Stimulated activated CD4-positive, alpha-beta T cell treated with anti-CD3 and anti-CD28 coated beads, Interleukin-15, amount 100 ng/mL, for 24 hours (primary cell): ENCODE measurements at regions not wholly inside any gene's neighbourhood (a gene's known extent, or its start where the extent isn't known, plus 50 kb on each side); places are given as distances from the start of the nearest gene placed in this dataset.
A peak's percentile ranks its signal among the peaks of the same experiment; 100 is the strongest.

Experiments used
- DNase-seq: peaks from one replicate; pipeline ENCODE4 v3.0.0-alpha.2; 2020

GRCh38 chr21:41689289-41689583 is 77.6 kb downstream of the RIPK4 start:
- DNase-seq: no peak

GRCh38 chr21:41687633-41688032 is 79.2 kb downstream of the RIPK4 start:
- DNase-seq: no peak

- DNase-seq: no peak
Observed at GRCh38 chr21:41686664-41687063, 80.2 kb downstream of the RIPK4 start.

- no peak for DNase-seq
Observed at GRCh38 chr21:41685511-41686149, 81.2 kb downstream of the RIPK4 start.

GRCh38 chr21:41684381-41685245 is 82.2 kb downstream of the RIPK4 start:
- DNase-seq: no peak

GRCh38 chr21:41683815-41684214 is 83.0 kb downstream of the RIPK4 start:
- no peak for DNase-seq

GRCh38 chr21:41682719-41683179 is 84.1 kb downstream of the RIPK4 start:
- no peak for DNase-seq

- no peak for DNase-seq
Observed at GRCh38 chr21:41681939-41682718, 84.7 kb downstream of the RIPK4 start.

GRCh38 chr21:41681348-41681801 is 85.5 kb downstream of the RIPK4 start:
- DNase-seq: no peak

GRCh38 chr21:41680444-41681347 is 86.2 kb downstream of the RIPK4 start:
- DNase-seq: no peak

- DNase-seq: peak; percentile 38
Observed at GRCh38 chr21:41678924-41679318, 87.9 kb downstream of the RIPK4 start.

- no peak for DNase-seq
Observed at GRCh38 chr21:41678016-41678923, 88.6 kb downstream of the RIPK4 start.

GRCh38 chr21:41677671-41678015 is 89.2 kb downstream of the RIPK4 start:
- DNase-seq: no peak

- no peak for DNase-seq
Observed at GRCh38 chr21:41676198-41676597, 90.7 kb downstream of the RIPK4 start.

- no peak for DNase-seq
Observed at GRCh38 chr21:41675574-41675973, 91.3 kb downstream of the RIPK4 start.

- no peak for DNase-seq
Observed at GRCh38 chr21:41674402-41674801, 92.5 kb downstream of the RIPK4 start.

- no peak for DNase-seq
Observed at GRCh38 chr21:41673596-41674335, 93.1 kb downstream of the RIPK4 start.

- DNase-seq: no peak
Observed at GRCh38 chr21:41673071-41673470, 93.8 kb downstream of the RIPK4 start.

- no peak for DNase-seq
Observed at GRCh38 chr21:41672543-41672915, 94.3 kb downstream of the RIPK4 start.

GRCh38 chr21:41671859-41672542 is 94.9 kb downstream of the RIPK4 start:
- peak; percentile 10 for DNase-seq
